ENCODE measurements at regions not wholly inside any gene's neighbourhood (a gene's known extent, or its start where the extent isn't known, plus 50 kb on each side); places are given as distances from the start of the nearest gene placed in this dataset.

GRCh38 chr17:33469911-33470310, 176.8 kb upstream of the ASIC2 start:
- TF ChIP-seq GATA3 (IDR thresholded peaks at IDR 0.05; ENCODE audit: low read depth, low read length) (no peak), GATA2 (IDR thresholded peaks at IDR 0.05; ENCODE audit: low read depth, low read length) (no peak)
